ENCODE measurements at regions not wholly inside any gene's neighbourhood (a gene's known extent, or its start where the extent isn't known, plus 50 kb on each side); places are given as distances from the start of the nearest gene placed in this dataset.

GRCh38 chr10:88111294-88111693, 247.9 kb downstream of the PTEN start:
- no peak for DNase-seq

- no peak for DNase-seq
Observed at GRCh38 chr10:88113232-88113631, 249.8 kb downstream of the PTEN start.

- no peak for DNase-seq
Observed at GRCh38 chr10:88113657-88114272, 250.3 kb downstream of the PTEN start.

- DNase-seq, result no peak
Observed at GRCh38 chr10:88114368-88114767, 250.9 kb downstream of the PTEN start.

GRCh38 chr10:88115407-88115806, 252.0 kb downstream of the PTEN start:
- no peak for DNase-seq

- no peak for DNase-seq
Observed at GRCh38 chr10:88115968-88116367, 252.5 kb downstream of the PTEN start.

GRCh38 chr10:88116481-88116880, 253.1 kb downstream of the PTEN start:
- DNase-seq, result no peak

GRCh38 chr10:88116971-88117626, 253.7 kb downstream of the PTEN start:
- DNase-seq, result peak in 1 of 4 experiments; percentile 3

GRCh38 chr10:88117869-88118632, 254.6 kb downstream of the PTEN start:
- DNase-seq, result no peak

- DNase-seq, result no peak
Observed at GRCh38 chr10:88118729-88119128, 255.3 kb downstream of the PTEN start.

GRCh38 chr10:88119160-88119559, 255.7 kb downstream of the PTEN start:
- DNase-seq, result no peak

- DNase-seq, result no peak
Observed at GRCh38 chr10:88120075-88120474, 256.6 kb downstream of the PTEN start.

- no peak for DNase-seq
Observed at GRCh38 chr10:88120599-88121333, 257.3 kb downstream of the PTEN start.

GRCh38 chr10:88121361-88121760, 257.9 kb downstream of the PTEN start:
- DNase-seq, result no peak

GRCh38 chr10:88122145-88122544, 258.7 kb downstream of the PTEN start:
- no peak for DNase-seq

- no peak for DNase-seq
Observed at GRCh38 chr10:88122576-88122975, 259.2 kb downstream of the PTEN start.

- no peak for DNase-seq
Observed at GRCh38 chr10:88125766-88126165, 262.3 kb downstream of the PTEN start.

- no peak for DNase-seq
Observed at GRCh38 chr10:88126699-88127098, 263.3 kb downstream of the PTEN start.

- DNase-seq, result no peak
Observed at GRCh38 chr10:88127269-88127668, 263.8 kb downstream of the PTEN start.

GRCh38 chr10:88127766-88128165, 264.3 kb downstream of the PTEN start:
- DNase-seq, result no peak

- DNase-seq, result no peak
Observed at GRCh38 chr10:88129013-88129412, 265.6 kb downstream of the PTEN start.

GRCh38 chr10:88130912-88131311, 267.5 kb downstream of the PTEN start:
- no peak for DNase-seq

GRCh38 chr10:88131511-88132139, 268.2 kb downstream of the PTEN start:
- DNase-seq, result no peak
